Brain microvascular endothelial cell (primary cell): ENCODE measurements at regions not wholly inside any gene's neighbourhood (a gene's known extent, or its start where the extent isn't known, plus 50 kb on each side); places are given as distances from the start of the nearest gene placed in this dataset.

Experiments
- DNase-seq: peaks from one replicate; pipeline ENCODE4 v3.0.0-alpha.2; 2020
- H3K27ac ChIP-seq: fragments of 250-450 bp; sonication (Bioruptor Pico); 2 replicates; pipeline ENCODE4 v1.5.1; 2020; ENCODE audit warnings: mild to moderate bottlenecking, moderate library complexity
- H3K27me3 ChIP-seq: fragments of 250-450 bp; sonication (Bioruptor Pico); replicated peaks from 2 replicates; pipeline ENCODE4 v1.5.1; 2020; ENCODE audit warnings: mild to moderate bottlenecking
- H3K36me3 ChIP-seq: fragments of 250-450 bp; sonication (Bioruptor Pico); replicated peaks from 2 replicates; pipeline ENCODE4 v1.5.1; 2020; ENCODE audit warnings: mild to moderate bottlenecking
- H3K4me3 ChIP-seq: 2 replicates; pipeline ENCODE4 v1.5.1; 2011; ENCODE audit warnings: low read depth, mild to moderate bottlenecking, control low read depth, low read length, moderate library complexity
- in situ Hi-C: cut with HindIII; loops from 2 replicates; pipeline ENCODE4 v1.10.0; 2017; ENCODE audit warnings: low sequenced_read_pairs, low pct_ligation_motif_present
- TF ChIP-seq, protein P1 (sequence below): IDR thresholded peaks from 2 replicates; pipeline ENCODE4 v1.5.1; 2011; ENCODE audit warnings: low read depth, mild to moderate bottlenecking, moderate library complexity, low read length, control low read depth, inconsistent platforms; ENCODE audit errors: missing control alignments

DNA sequence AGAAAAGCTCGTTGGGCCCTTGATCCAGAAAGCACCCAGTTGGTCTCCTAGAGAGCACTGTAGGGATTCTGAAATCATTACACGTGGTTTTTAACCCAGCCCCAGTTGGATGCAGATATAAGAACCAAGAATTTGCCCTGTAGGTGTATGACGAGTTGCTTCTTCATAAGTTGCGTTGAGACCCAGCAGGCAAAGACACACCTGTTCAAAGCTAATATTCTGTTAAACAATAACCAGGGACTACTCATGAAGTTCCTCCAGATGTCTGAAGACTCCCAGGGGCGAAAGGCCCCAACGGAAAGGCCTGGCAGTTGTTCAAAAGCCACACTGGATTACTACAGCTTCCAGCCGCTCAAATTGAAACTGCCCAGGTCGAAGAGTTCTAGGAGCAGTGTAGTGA, 88.6 kb upstream of the HNRNPU start:
- Histone ChIP-seq H3K4me3 (no peak overlapping the region), H3K36me3 (no peaks in the 10 kb centered on the region), H3K27me3 (no peaks in the 10 kb centered on the region), H3K27ac (no peak overlapping the region)
- TF ChIP-seq, protein P1, sequence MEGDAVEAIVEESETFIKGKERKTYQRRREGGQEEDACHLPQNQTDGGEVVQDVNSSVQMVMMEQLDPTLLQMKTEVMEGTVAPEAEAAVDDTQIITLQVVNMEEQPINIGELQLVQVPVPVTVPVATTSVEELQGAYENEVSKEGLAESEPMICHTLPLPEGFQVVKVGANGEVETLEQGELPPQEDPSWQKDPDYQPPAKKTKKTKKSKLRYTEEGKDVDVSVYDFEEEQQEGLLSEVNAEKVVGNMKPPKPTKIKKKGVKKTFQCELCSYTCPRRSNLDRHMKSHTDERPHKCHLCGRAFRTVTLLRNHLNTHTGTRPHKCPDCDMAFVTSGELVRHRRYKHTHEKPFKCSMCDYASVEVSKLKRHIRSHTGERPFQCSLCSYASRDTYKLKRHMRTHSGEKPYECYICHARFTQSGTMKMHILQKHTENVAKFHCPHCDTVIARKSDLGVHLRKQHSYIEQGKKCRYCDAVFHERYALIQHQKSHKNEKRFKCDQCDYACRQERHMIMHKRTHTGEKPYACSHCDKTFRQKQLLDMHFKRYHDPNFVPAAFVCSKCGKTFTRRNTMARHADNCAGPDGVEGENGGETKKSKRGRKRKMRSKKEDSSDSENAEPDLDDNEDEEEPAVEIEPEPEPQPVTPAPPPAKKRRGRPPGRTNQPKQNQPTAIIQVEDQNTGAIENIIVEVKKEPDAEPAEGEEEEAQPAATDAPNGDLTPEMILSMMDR = no peak
- in situ Hi-C loops = no loop called here
- DNase-seq = no peak

DNA sequence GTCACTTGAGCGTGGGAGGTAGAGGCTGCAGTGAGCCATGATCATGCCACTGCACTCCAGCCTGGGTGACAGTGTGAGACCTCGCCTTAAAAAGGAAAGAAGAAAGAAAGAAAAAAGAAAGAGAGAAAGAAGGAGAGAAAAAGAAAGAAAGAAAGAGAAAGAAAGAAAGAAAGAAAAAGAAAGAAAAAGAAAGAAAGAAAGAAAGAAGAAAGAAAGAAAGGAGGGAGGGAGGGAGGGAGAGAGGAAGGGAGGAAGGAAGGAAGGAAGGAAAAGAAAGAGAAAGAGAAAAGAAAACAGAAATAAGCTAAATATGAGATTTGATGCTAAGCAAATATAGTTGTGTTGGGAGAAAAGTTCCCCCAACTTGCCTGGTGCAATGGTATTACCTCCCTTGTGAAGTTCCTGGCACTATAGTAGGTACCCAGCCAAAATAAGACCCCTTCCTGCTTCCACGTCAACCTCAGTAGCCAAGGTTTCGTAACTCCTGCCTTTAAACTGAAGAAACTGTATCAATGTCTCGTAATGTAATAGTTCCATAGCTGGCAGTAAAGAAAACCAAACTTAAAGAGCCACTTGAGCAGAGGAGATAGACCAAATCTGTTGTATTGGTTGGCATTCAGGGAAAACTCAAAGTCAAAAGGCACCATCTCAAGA, 88.1 kb upstream of the HNRNPU start:
- no peak overlapping the region for H3K27ac ChIP-seq
- no peak for DNase-seq
- H3K4me3 ChIP-seq = no peak overlapping the region
- TF ChIP-seq, protein P1 = no peak
- H3K27me3 ChIP-seq = no peaks in the 10 kb centered on the region
- in situ Hi-C loops = no loop called here
- H3K36me3 ChIP-seq = no peaks in the 10 kb centered on the region

- no peak for DNase-seq
- TF ChIP-seq, protein P1 = no peak
- Histone ChIP-seq H3K27ac (no peak overlapping the region), H3K27me3 (no peaks in the 10 kb centered on the region), H3K36me3 (no peaks in the 10 kb centered on the region), H3K4me3 (no peak overlapping the region)
- in situ Hi-C loops = no loop called here
Observed at GRCh38 chr1:244948416-244948815, 84.1 kb upstream of the HNRNPU start.

DNA sequence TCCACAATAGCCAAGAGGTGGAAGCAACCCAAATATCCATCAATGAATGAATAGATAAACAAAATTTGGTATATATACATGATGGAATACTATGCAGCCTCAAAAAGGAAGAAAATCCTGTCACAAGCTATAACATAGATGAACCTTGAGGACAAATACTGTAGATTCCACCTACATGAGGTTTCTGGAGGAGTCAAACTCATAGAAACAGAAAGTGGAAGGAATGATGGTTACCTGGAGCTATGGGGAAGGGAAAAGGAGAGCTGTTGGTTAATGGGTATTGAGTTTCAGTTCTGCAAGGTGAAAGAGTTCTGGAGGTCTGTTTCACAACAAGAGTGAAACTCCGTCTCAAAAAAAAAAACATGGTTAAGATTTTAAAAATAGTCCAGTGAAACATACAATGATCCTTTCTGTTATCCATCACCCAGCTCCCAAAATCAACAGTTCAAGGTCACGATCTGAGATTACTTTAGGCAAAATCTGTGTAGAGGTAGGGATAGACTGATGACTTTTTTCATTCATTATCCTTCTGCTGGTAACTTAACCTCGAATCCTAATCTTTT, 80.8 kb upstream of the HNRNPU start:
- Histone ChIP-seq H3K36me3 (no peaks in the 10 kb centered on the region), H3K27ac (no peak overlapping the region), H3K4me3 (no peak overlapping the region), H3K27me3 (no peaks in the 10 kb centered on the region)
- no peak for DNase-seq
- TF ChIP-seq, protein P1 = no peak
- in situ Hi-C loops = no loop called here

DNA sequence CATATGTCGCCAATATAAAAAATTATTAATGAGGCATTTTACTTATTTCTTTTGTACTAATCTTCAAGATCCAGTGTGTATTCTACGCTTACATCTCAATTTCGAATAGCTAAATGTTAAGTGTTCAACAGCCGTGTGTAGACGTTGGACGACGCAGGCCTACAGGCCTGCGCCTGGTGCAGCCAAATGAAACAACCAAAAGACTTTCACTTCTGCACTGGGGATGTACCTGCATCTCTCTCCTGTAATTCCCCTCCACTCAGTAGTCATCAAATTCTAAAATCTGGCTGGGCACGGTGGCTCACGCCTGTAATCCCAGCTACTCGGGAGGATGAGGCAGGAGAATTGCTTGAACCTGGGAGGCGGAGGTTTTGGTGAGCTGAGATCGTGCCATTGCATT, 76.8 kb upstream of the HNRNPU start:
- DNase-seq = no peak
- no peaks in the 10 kb centered on the region for H3K36me3 ChIP-seq
- H3K27me3 ChIP-seq = no peaks in the 10 kb centered on the region
- H3K27ac ChIP-seq = no peak overlapping the region
- in situ Hi-C loops = no loop called here
- TF ChIP-seq, protein P1 = no peak
- no peak overlapping the region for H3K4me3 ChIP-seq

DNA sequence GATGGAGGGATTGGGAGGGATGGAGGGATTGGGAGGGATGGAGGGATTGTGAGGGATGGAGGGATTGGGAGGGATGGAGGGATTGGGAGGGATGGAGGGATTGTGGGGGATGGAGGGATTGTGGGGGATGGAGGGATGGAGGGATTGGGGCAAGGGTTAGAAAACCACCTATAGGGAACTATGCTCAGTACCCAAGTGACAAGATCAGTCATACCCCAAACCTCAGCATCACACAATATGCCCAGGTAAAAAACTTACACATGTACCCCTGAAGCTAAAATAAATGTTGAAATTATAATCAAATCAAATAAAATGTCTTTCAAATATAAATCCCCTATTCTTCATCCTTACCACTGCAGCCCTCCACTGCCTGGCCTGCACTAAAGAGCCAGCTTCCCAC, 72.8 kb upstream of the HNRNPU start:
- Histone ChIP-seq H3K27me3 (no peaks in the 10 kb centered on the region), H3K4me3 (no peak overlapping the region), H3K36me3 (no peaks in the 10 kb centered on the region), H3K27ac (no peak overlapping the region)
- TF ChIP-seq, protein P1 = no peak
- DNase-seq = no peak
- in situ Hi-C loops = no loop called here
